SK-N-DZ (cell line): ENCODE measurements at regions not wholly inside any gene's neighbourhood (a gene's known extent, or its start where the extent isn't known, plus 50 kb on each side); places are given as distances from the start of the nearest gene placed in this dataset.
"Not testable (repeated sequence)": the region's sequence is repeated elsewhere in the genome, so short reads cannot be mapped to it uniquely, and the experiment has no call there.

ENCODE experiments used
- DNase-seq: peaks from one replicate; pipeline ENCODE4 v3.0.0-alpha.2; 2015; ENCODE audit warnings: low spot score

DNA sequence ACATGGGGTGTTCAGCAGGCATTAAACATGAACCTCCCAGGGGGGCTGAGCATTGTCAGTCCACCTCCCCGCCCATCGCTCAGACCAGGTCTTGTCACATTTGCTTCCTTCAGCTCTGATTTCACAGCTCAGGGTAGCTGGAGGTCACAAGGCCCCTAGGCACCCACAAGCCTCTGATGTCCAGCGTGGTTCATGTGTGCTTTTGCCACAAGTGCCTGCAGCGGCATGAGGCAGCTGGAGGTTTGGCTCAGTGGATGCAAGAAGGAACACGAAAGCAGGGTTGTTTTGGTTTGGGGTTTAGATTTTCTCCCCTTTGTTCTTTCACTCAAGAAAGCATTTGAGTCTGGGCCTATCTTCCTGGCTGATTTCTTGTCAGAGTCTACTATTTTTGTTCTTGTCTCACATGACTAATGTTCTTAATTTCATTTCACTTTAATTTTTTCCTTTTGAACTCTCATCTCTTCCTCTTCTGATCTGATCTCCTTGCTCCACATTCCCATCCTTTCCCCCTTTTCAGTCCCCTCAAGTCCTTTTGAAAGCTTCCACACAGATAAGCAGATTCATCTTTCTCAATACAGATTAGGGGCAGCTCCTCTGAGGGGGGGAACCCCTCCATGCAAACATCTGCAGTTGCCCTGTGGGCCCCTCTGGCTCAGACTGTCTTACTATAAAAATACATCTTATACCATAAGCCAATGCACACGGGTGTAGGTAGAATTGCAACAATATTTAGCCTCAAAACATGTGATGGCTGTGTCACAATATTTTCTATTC, 68.1 kb upstream of the CEP85L start:
- DNase-seq: peak; percentile 15

- no peak for DNase-seq
These were observed 67.5 kb upstream of the CEP85L start for GRCh38 chr6:118718903-118719302.

DNA sequence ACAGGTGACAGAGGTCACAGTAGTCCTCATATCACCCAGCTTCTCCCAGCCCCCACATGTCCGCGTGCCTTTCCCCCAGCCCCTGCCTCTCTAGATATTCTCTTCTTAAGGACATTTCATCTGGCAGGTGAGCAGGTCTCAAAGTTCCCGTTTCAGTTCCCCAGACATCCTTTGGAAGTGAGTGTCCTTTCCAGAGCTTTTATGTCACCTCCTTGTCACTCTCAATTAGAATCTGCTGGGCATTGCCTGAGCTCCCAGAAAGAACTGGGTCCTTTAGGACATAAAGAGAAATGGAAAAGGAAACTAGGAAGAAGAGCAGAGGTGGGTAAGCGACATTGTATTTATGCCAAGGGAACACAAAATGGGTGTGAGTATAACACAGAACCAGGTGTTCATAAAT, 66.9 kb upstream of the CEP85L start:
- no peak for DNase-seq

GRCh38 chr6:118717106-118717505, 65.7 kb upstream of the CEP85L start:
- no peak for DNase-seq

GRCh38 chr6:118715907-118716306, 64.5 kb upstream of the CEP85L start:
- not testable (repeated sequence) for DNase-seq

- no peak for DNase-seq
These were observed 64.0 kb upstream of the CEP85L start for GRCh38 chr6:118715376-118715775.

DNA sequence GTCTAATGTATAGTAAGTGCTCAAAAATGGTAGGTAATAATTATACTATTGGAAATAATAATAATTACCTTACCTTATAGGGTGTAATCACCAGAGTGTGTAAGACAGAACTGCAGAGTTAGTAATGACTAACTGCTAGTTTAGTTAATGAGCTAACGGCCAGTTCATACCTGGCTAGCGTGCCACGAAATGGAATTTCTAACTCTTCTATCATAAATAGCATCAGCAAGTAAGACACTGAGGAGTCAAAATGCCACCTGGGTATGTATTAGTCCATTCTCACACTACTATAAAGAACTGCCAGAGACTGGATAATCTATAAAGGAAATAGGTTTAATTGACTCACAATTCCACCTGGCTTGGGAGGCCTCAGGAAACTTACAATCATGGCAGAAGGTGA, 63.4 kb upstream of the CEP85L start:
- no peak for DNase-seq

- no peak for DNase-seq
These were observed 61.6 kb upstream of the CEP85L start for GRCh38 chr6:118712969-118713368.

DNA sequence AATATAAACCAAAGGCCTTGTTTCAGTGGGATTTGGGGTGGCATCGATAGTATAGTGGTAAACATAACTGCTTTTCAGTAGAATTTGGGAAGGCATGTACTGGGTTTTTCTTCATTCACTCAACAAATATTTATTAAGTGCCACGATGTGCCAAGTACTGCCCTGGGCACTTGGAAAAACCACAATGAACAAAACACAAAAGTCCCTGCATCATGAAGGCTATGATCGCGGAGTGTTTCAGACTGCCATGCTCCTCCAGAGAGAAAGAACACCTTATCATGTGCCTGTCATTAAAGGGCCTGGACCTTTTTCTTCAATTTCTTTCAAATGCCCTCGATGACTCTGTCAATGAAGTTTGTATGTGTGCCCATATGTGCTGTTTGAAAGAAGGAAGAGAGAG, 59.2 kb upstream of the CEP85L start:
- DNase-seq: no peak

GRCh38 chr6:118709859-118710350, 58.5 kb upstream of the CEP85L start:
- DNase-seq: no peak

DNA sequence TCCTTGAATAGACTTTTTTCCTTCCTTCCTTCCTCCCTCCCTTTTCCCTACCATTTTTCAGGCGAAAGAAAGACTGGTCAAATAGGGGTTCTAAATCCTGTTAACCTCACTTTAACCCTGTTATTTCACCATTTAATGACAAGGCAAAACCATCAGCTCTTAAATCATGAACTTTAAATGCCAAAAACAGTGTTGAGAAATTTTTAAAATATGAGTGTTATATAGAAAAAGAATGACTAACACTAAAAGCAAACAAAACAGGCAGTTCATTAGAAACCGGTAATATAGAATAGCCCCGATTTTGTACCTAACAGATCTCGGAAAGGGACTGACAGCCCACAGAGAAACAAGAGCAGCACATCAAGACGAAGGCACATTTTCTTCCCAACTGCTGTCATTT, 57.4 kb upstream of the CEP85L start:
- no peak for DNase-seq

GRCh38 chr6:118708055-118708454, 56.7 kb upstream of the CEP85L start:
- no peak for DNase-seq

DNA sequence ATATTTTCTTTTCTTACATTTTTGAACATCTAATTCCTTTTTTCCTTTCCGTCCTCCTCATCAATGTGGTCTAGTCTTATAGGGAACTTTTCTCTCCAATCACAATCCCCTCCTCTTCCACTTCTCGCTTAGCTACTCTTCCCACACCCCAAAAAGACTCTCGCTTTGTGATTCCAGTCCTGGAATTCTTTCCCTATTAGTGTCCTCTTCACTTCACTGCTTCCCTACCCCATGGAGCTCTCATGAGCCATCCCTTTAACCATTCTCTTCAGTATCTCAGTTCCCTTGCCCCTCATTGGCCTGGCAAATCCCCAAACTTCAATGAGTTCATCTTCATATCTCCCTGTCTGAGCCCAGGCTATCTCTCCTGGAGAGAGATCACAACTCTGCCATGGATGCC, 55.3 kb upstream of the CEP85L start:
- DNase-seq: no peak

- DNase-seq: no peak
These were observed 54.4 kb upstream of the CEP85L start for GRCh38 chr6:118705544-118706491.

GRCh38 chr6:118704915-118705314, 53.5 kb upstream of the CEP85L start:
- no peak for DNase-seq

DNA sequence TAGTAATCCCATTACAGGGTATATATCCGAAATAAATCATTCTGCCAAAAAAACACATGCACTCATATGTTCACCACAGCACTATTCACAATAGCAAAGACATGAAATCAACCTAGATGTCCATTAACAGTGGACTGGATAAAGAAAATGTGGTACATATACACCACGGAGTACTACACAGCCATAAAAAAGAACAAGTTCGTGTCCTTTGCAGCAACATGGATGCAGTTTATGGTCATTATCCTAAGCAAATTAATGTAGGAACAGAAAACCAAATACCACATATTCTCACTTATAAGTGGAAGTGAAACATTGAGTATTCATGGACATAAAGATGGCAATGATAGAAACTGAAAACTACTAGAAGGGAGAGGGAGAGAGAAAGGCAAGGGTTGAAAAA, 49.9 kb upstream of the CEP85L start:
- DNase-seq: not testable (repeated sequence)
